Breast epithelium (tissue), 3 donors: ENCODE measurements at regions not wholly inside any gene's neighbourhood (a gene's known extent, or its start where the extent isn't known, plus 50 kb on each side); places are given as distances from the start of the nearest gene placed in this dataset.

Source experiments
- POLR2A ChIP-seq: fragments of 450-650 bp; IDR thresholded peaks from one replicate; pipeline ENCODE4 v1.6.1; 2016; ENCODE audit warnings: antibody characterized with exemption, mild to moderate bottlenecking, moderate library complexity
- POLR2AphosphoS5 ChIP-seq, 3 donors: sonication (generic); formaldehyde crosslinking; IDR thresholded peaks; one replicate each; pipeline ENCODE4 v1.6.1; 2017; ENCODE audit warnings: antibody characterized with exemption in 3 of 3
- TF ChIP-seq, protein P1 (sequence below), 3 donors: fragments of 450-650 bp; IDR thresholded peaks; one replicate each; pipeline ENCODE4 v1.5.1; 2016 to 2017; ENCODE audit warnings: antibody characterized with exemption in 3 of 3, mild to moderate bottlenecking in 3 of 3, moderate library complexity in 3 of 3

DNA sequence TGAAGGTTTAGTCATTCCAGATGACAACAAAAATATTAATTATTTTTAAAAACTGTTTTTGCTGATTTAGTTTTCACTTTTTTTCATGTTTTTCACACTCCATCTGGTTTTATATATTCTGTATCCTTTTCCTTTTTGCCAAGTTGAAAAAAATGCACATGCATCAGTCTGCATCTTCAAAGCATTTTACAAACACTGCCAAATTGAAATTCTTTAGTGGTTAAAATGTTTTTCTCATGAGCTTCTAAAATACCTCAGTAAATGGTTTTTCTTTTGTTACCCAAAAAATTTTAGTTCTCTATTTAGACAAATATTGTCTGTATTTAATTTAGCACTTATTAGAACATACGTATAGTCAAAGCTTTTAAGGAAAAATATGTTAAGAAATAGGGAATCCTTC lies 386.9 kb upstream of the HSF2 start:
- TF ChIP-seq POLR2AphosphoS5 (IDR thresholded peaks at IDR 0.05) (no peak), POLR2A (no peak)
- TF ChIP-seq, protein P1, sequence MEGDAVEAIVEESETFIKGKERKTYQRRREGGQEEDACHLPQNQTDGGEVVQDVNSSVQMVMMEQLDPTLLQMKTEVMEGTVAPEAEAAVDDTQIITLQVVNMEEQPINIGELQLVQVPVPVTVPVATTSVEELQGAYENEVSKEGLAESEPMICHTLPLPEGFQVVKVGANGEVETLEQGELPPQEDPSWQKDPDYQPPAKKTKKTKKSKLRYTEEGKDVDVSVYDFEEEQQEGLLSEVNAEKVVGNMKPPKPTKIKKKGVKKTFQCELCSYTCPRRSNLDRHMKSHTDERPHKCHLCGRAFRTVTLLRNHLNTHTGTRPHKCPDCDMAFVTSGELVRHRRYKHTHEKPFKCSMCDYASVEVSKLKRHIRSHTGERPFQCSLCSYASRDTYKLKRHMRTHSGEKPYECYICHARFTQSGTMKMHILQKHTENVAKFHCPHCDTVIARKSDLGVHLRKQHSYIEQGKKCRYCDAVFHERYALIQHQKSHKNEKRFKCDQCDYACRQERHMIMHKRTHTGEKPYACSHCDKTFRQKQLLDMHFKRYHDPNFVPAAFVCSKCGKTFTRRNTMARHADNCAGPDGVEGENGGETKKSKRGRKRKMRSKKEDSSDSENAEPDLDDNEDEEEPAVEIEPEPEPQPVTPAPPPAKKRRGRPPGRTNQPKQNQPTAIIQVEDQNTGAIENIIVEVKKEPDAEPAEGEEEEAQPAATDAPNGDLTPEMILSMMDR (IDR thresholded peaks at IDR 0.05): no peak
